Vagina (tissue), 2 donors: ENCODE measurements at regions not wholly inside any gene's neighbourhood (a gene's known extent, or its start where the extent isn't known, plus 50 kb on each side); places are given as distances from the start of the nearest gene placed in this dataset.

Source experiments
- DNase-seq, 2 donors: peaks; one replicate each; pipeline ENCODE4 v3.0.0-alpha.2; 2017; ENCODE audit errors: extremely low spot score in 2 of 2
- H3K27ac ChIP-seq: fragments of 200-600 bp; sonication (generic); one replicate; pipeline ENCODE4 v1.5.1; 2019
- H3K27me3 ChIP-seq: fragments of 200-600 bp; sonication (generic); one replicate; pipeline ENCODE4 v1.5.1; 2019
- H3K36me3 ChIP-seq, 2 donors: fragments of 200-600 bp; sonication (generic); one replicate each; pipeline ENCODE4 v1.5.1; 2017 to 2019
- H3K4me1 ChIP-seq: fragments of 200-600 bp; sonication (generic); one replicate; pipeline ENCODE4 v1.5.1; 2019
- H3K4me3 ChIP-seq, 2 donors: fragments of 200-600 bp; sonication (generic); 1 replicate in 1 of 2; 2 replicates in 1 of 2; pipeline ENCODE4 v1.5.1; 2016 to 2019
- H3K9me3 ChIP-seq: fragments of 200-600 bp; sonication (generic); one replicate; pipeline ENCODE4 v1.5.1; 2019
- POLR2A ChIP-seq, 2 donors: fragments of 450-650 bp; IDR thresholded peaks; one replicate each; pipeline ENCODE4 v1.6.1; 2017; ENCODE audit warnings: antibody characterized with exemption in 2 of 2, mild to moderate bottlenecking in 2 of 2, moderate library complexity in 2 of 2
- POLR2AphosphoS5 ChIP-seq, 2 donors: sonication (generic); formaldehyde crosslinking; IDR thresholded peaks; one replicate each; pipeline ENCODE4 v1.9.0; 2017; ENCODE audit warnings: antibody characterized with exemption in 2 of 2, mild to moderate bottlenecking in 2 of 2, low read depth in 1 of 2; ENCODE audit not compliant: insufficient read depth in 1 of 2
- intact Hi-C: fragments of 100-400 bp; cut with DNase I; formaldehyde crosslinking; loops from one replicate; pipeline ENCODE4 v1.15.1; 2023
- TF ChIP-seq, protein P1 (sequence below), 3 experiments: fragments of 450-650 bp in 2 of 3; fragments of 200-600 bp in 1 of 3; sonication (generic) in 1 of 3; IDR thresholded peaks; one replicate each; pipeline ENCODE4 v1.5.1; 2017 to 2019; ENCODE audit warnings: antibody characterized with exemption in 3 of 3, mild to moderate bottlenecking in 2 of 3, moderate library complexity in 2 of 3

DNA sequence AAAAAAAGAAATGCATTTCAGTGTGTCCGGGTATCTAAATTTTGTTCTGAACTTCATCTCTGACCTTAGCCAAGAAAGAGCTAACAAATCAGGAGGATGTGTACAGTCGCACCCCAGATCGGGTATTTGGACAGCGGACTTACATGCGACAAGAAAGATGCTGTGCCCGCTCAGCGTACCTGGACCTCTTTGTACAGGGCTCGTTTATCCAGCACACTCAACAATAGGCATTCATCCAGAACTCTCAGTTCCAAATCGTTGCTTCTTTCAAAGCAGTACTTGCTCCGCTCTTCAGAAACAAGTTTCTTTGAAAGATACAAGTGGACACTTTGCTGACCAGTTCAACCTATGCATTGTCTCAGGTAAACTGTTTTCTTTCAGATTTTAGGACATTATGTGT, 191.7 kb downstream of the LY86 start:
- Histone ChIP-seq H3K4me1 (no peaks in the 10 kb centered on the region), H3K27me3 (no peaks in the 10 kb centered on the region), H3K27ac (no peak overlapping the region), H3K36me3 (no peaks in the 10 kb centered on the region), H3K9me3 (no peaks in the 10 kb centered on the region), H3K4me3 (no peak overlapping the region)
- TF ChIP-seq POLR2AphosphoS5 (IDR thresholded peaks at IDR 0.05; ENCODE audit: insufficient read depth in 1 of 2, low read depth in 1 of 2) (no peak), POLR2A (IDR thresholded peaks at IDR 0.05) (no peak)
- TF ChIP-seq, protein P1, sequence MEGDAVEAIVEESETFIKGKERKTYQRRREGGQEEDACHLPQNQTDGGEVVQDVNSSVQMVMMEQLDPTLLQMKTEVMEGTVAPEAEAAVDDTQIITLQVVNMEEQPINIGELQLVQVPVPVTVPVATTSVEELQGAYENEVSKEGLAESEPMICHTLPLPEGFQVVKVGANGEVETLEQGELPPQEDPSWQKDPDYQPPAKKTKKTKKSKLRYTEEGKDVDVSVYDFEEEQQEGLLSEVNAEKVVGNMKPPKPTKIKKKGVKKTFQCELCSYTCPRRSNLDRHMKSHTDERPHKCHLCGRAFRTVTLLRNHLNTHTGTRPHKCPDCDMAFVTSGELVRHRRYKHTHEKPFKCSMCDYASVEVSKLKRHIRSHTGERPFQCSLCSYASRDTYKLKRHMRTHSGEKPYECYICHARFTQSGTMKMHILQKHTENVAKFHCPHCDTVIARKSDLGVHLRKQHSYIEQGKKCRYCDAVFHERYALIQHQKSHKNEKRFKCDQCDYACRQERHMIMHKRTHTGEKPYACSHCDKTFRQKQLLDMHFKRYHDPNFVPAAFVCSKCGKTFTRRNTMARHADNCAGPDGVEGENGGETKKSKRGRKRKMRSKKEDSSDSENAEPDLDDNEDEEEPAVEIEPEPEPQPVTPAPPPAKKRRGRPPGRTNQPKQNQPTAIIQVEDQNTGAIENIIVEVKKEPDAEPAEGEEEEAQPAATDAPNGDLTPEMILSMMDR (IDR thresholded peaks at IDR 0.05), result no peak
- DNase-seq, result no peak
- intact Hi-C loops, result no loop called here

DNA sequence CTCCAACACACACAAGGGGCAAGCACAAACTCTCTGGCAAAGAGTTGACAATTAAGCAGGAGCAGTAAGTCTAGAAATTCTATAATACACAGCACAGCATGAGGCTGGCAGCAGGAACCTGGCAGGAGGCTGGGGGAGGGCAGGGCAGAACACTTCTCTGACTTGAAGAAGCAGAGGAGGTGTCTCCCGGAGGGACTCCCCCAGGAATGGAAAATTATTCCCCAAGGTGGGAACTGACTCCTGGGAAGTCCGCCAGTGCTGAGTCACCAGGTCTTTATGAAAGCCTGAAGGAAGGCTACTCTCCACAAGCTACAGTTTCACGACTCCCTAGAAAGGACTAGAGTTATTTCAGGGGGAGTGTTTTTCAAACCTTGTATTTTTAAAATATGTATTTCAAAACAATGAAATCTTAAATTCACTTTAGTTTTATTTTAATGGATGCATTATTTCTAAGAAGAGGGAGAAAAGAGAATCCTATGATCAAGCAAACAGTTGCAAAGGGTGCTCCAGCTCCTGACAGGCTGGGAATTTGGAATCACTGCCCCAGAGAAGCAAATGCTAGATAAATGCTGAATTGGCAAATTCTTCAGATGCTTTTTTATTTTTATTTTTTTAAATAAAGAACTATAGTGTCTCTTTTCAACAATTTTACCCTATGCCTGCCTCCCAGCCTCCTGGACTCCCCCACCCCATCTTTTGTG, 192.8 kb downstream of the LY86 start:
- Histone ChIP-seq H3K27ac (no peak overlapping the region), H3K4me3 (no peak overlapping the region), H3K27me3 (no peaks in the 10 kb centered on the region), H3K9me3 (no peaks in the 10 kb centered on the region), H3K4me1 (no peaks in the 10 kb centered on the region), H3K36me3 (no peaks in the 10 kb centered on the region)
- intact Hi-C loops, result no loop called here
- no peak for TF ChIP-seq POLR2AphosphoS5 (IDR thresholded peaks at IDR 0.05; ENCODE audit: insufficient read depth in 1 of 2, low read depth in 1 of 2)
- no peak for TF ChIP-seq POLR2A (IDR thresholded peaks at IDR 0.05)
- TF ChIP-seq, protein P1 (IDR thresholded peaks at IDR 0.05), result no peak
- no peak for DNase-seq

DNA sequence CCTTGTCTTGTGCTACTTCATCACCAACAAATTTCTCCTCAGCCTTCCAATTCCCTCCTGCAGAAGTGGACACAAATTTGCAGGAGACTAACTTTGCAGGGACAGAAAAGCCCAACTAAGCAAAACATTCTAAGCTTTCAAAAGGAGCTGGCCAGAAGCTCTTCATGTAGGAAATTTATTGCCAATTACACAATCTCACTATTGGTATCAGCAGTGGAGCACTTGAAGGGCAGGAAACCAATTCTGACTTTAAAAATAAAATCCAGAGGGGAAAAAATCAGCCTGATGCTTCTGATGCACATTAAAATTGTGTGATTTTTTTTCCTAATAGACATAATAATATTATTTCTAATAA, 193.3 kb downstream of the LY86 start:
- Histone ChIP-seq H3K9me3 (no peaks in the 10 kb centered on the region), H3K36me3 (no peaks in the 10 kb centered on the region), H3K27ac (no peak overlapping the region), H3K27me3 (no peaks in the 10 kb centered on the region), H3K4me3 (no peak overlapping the region), H3K4me1 (no peaks in the 10 kb centered on the region)
- intact Hi-C loops, result no loop called here
- TF ChIP-seq POLR2A (IDR thresholded peaks at IDR 0.05), result no peak
- TF ChIP-seq, protein P1 (IDR thresholded peaks at IDR 0.05), result no peak
- no peak for TF ChIP-seq POLR2AphosphoS5 (IDR thresholded peaks at IDR 0.05; ENCODE audit: insufficient read depth in 1 of 2, low read depth in 1 of 2)
- no peak for DNase-seq

DNA sequence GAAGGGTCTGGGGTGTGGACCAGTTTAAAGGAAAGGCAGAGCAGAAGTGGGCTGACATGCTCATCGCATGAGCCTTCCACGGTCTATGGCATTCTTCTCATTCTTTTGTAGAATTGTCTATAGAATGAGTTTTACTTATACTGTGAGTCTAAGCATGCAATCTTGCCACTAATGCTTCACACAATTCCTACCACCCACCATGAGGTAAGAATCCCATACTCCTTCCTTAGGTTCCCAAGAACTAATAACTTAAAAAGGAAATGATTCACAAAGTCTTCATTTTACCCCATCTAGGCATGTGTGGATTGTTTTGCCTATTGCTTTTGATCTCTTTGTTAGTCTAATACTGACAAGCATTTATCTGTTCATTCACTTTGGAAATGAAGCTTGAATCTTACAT, 195.2 kb downstream of the LY86 start:
- Histone ChIP-seq H3K36me3 (no peaks in the 10 kb centered on the region), H3K27me3 (no peaks in the 10 kb centered on the region), H3K9me3 (no peaks in the 10 kb centered on the region), H3K27ac (no peak overlapping the region), H3K4me1 (no peaks in the 10 kb centered on the region), H3K4me3 (no peak overlapping the region)
- DNase-seq, result no peak
- TF ChIP-seq POLR2A (IDR thresholded peaks at IDR 0.05), result no peak
- TF ChIP-seq POLR2AphosphoS5 (IDR thresholded peaks at IDR 0.05; ENCODE audit: insufficient read depth in 1 of 2, low read depth in 1 of 2), result no peak
- TF ChIP-seq, protein P1 (IDR thresholded peaks at IDR 0.05), result no peak
- intact Hi-C loops, result no loop called here

DNA sequence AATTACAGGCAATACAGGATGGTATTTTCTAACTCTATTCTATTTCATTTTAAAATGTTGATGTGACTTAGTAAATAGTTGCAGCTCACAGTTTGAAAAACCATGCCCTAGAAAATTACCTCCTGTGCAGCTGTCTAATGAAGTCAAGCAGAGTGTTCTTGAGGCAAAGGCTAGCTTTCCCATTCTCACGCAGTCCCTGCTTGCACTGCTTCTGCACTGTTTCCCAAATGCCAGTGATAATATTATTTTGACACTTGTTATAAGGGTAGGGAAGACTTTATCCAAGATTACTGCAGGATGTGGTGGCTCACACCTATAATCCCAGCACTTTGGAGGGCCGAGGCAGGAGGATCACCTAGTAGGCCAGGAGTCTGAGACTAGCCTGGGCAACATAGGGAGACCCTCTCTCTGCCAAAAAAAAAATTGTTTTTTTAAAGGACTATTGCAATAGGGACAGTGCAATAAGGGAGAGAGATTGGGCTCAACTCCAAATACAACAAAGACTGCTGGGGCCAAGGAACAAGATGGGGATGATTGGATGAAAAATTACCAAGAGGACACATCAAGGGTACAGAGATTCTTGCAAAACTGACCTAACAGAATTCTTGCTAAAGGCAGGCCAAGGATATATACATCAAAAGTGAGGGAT, 196.1 kb downstream of the LY86 start:
- intact Hi-C loops, result no loop called here
- no peak overlapping the region for H3K4me3 ChIP-seq

More for the DNA sequence above, 196.1 kb downstream of the LY86 start:
- H3K27me3 ChIP-seq, result no peaks in the 10 kb centered on the region
- no peaks in the 10 kb centered on the region for H3K9me3 ChIP-seq
- TF ChIP-seq POLR2A (IDR thresholded peaks at IDR 0.05), result no peak
- TF ChIP-seq POLR2AphosphoS5 (IDR thresholded peaks at IDR 0.05; ENCODE audit: insufficient read depth in 1 of 2, low read depth in 1 of 2), result no peak
- TF ChIP-seq, protein P1 (IDR thresholded peaks at IDR 0.05), result no peak
- H3K4me1 ChIP-seq, result no peaks in the 10 kb centered on the region
- H3K36me3 ChIP-seq, result no peaks in the 10 kb centered on the region
- DNase-seq, result no peak
- no peak overlapping the region for H3K27ac ChIP-seq
